ENCODE measurements at regions not wholly inside any gene's neighbourhood (a gene's known extent, or its start where the extent isn't known, plus 50 kb on each side); places are given as distances from the start of the nearest gene placed in this dataset.
A peak's percentile ranks its signal among the peaks of the same experiment; 100 is the strongest.
"Not testable (repeated sequence)": the region's sequence is repeated elsewhere in the genome, so short reads cannot be mapped to it uniquely, and the experiment has no call there.

GRCh38 chr9:24071091-24071490, 245.1 kb upstream of the ELAVL2 start:
- DNase-seq = peak; percentile 40

GRCh38 chr9:24067107-24067506, 241.1 kb upstream of the ELAVL2 start:
- not testable (repeated sequence) for DNase-seq

- no peak for DNase-seq
Measured at GRCh38 chr9:24059651-24060050, 233.6 kb upstream of the ELAVL2 start.

GRCh38 chr9:24051587-24051986, 225.5 kb upstream of the ELAVL2 start:
- DNase-seq = no peak

- DNase-seq = not testable (repeated sequence)
Measured at GRCh38 chr9:24050239-24050638, 224.2 kb upstream of the ELAVL2 start.

GRCh38 chr9:24045150-24045549, 219.1 kb upstream of the ELAVL2 start:
- no peak for DNase-seq

GRCh38 chr9:24044576-24044975, 218.5 kb upstream of the ELAVL2 start:
- no peak for DNase-seq

GRCh38 chr9:24041160-24041690, 215.2 kb upstream of the ELAVL2 start:
- no peak for DNase-seq

- DNase-seq = no peak
Measured at GRCh38 chr9:24036459-24036858, 210.4 kb upstream of the ELAVL2 start.

- no peak for DNase-seq
Measured at GRCh38 chr9:24035816-24036215, 209.8 kb upstream of the ELAVL2 start.

GRCh38 chr9:24011881-24012280, 185.8 kb upstream of the ELAVL2 start:
- DNase-seq = no peak

GRCh38 chr9:24011009-24011717, 185.1 kb upstream of the ELAVL2 start:
- DNase-seq = no peak

- DNase-seq = no peak
Measured at GRCh38 chr9:24009322-24009721, 183.3 kb upstream of the ELAVL2 start.

- no peak for DNase-seq
Measured at GRCh38 chr9:24007185-24007584, 181.1 kb upstream of the ELAVL2 start.

- DNase-seq = not testable (repeated sequence)
Measured at GRCh38 chr9:23991874-23992273, 165.8 kb upstream of the ELAVL2 start.

GRCh38 chr9:23979491-23979890, 153.5 kb upstream of the ELAVL2 start:
- no peak for DNase-seq

- no peak for DNase-seq
Measured at GRCh38 chr9:23962101-23962500, 136.1 kb upstream of the ELAVL2 start.

GRCh38 chr9:23945897-23946296, 119.9 kb upstream of the ELAVL2 start:
- DNase-seq = no peak

GRCh38 chr9:23941051-23941450, 115.0 kb upstream of the ELAVL2 start:
- no peak for DNase-seq

GRCh38 chr9:23938908-23939307, 112.9 kb upstream of the ELAVL2 start:
- no peak for DNase-seq

GRCh38 chr9:23934291-23934906, 108.4 kb upstream of the ELAVL2 start:
- no peak for DNase-seq

- DNase-seq = no peak
Measured at GRCh38 chr9:23933348-23933747, 107.3 kb upstream of the ELAVL2 start.

GRCh38 chr9:23926368-23926767, 100.3 kb upstream of the ELAVL2 start:
- no peak for DNase-seq

GRCh38 chr9:23914431-23915003, 88.5 kb upstream of the ELAVL2 start:
- no peak for DNase-seq

Data from hindlimb muscle (tissue), 1 donor.